ENCODE measurements at regions not wholly inside any gene's neighbourhood (a gene's known extent, or its start where the extent isn't known, plus 50 kb on each side); places are given as distances from the start of the nearest gene placed in this dataset.

DNA sequence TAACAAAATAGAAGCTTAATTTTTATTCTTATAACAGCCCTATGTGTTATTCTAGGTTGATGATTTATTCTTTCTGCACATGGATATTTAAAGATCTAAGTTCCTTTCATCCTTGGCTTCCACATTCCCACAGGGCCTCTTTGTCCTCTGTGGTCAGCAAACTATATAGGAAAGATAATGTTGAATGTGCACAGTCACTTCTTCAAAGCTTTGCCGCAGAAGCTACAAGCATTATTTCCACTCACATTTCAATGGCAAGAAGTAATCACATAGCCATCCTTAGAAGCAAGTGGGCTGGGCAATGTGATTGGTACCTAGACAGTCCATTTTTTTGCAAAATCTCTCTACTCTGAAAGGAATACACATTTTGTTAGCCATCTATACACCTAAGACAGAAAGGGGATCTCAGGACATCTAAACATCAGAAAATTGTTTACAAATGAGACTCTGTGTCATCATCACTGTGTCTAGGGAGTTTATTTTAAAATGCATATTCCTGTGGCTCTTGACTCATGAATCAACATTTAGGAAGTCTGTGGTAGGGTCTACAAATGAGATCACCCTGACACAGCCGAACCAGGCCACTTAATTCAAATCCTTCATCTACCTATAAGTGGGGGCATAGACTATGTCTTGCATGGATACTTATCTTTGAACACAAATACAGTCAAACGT is 1060.5 kb downstream of the XPNPEP1 start:
- POLR2A ChIA-PET, result no interaction called here
- CTCF ChIA-PET, result no interaction called here
- no peak for DNase-seq (ENCODE audit: extremely low spot score)
- TF ChIP-seq ELF4 (IDR thresholded peaks at IDR 0.05) (no peak), FOXM1 (IDR thresholded peaks at IDR 0.05; ENCODE audit: borderline replicate concordance) (no peak), BHLHE40 (IDR thresholded peaks at IDR 0.05; ENCODE audit: borderline replicate concordance) (no peak), LEF1 (IDR thresholded peaks at IDR 0.05; ENCODE audit: borderline replicate concordance) (no peak), L3MBTL2 (conservative IDR thresholded peaks at IDR 0.05) (no peak), FOXK2 (IDR thresholded peaks at IDR 0.05) (no peak), CTBP1 (IDR thresholded peaks at IDR 0.05; ENCODE audit: borderline replicate concordance) (no peak), SUZ12 (IDR thresholded peaks at IDR 0.05) (no peak), TARDBP (IDR thresholded peaks at IDR 0.05) (no peak), SP1 (IDR thresholded peaks at IDR 0.05) (no peak), FOXA1 (IDR thresholded peaks at IDR 0.05) (no peak), HDGF (IDR thresholded peaks at IDR 0.05; ENCODE audit: borderline replicate concordance) (no peak), ZNF384 (IDR thresholded peaks at IDR 0.05) (no peak), ARNT (IDR thresholded peaks at IDR 0.05) (no peak), NFRKB (IDR thresholded peaks at IDR 0.05) (no peak)
- TF ChIP-seq, protein P1, sequence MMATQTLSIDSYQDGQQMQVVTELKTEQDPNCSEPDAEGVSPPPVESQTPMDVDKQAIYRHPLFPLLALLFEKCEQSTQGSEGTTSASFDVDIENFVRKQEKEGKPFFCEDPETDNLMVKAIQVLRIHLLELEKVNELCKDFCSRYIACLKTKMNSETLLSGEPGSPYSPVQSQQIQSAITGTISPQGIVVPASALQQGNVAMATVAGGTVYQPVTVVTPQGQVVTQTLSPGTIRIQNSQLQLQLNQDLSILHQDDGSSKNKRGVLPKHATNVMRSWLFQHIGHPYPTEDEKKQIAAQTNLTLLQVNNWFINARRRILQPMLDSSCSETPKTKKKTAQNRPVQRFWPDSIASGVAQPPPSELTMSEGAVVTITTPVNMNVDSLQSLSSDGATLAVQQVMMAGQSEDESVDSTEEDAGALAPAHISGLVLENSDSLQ (IDR thresholded peaks at IDR 0.05), result no peak

DNA sequence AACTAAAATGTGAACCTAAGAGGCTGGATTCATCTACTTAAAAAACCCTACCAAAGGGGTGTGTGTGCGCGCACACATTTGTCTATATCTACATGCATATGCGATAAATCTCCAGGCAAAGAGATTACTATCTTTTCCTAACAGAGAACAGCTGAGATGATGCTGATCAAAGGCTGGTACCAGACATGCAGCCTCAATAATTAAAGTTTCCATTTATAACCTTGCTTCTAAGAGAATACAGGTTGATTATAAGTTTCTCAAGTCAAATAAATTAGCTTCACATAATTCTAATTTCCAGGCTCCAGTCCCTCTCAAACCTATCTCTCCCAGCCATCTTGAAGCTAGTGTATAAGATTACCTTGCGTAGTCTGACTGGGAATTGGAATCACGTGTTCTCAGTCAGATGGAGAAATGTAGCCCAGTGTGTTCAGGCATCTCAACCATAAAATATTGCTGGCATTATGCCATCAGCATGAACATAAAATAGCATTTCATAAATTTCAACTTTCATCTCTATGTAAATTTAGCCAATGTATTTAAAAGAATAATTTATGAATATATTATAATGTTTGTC is 1062.0 kb downstream of the XPNPEP1 start:
- ChIA-PET CTCF (no interaction called here), POLR2A (no interaction called here)
- DNase-seq (ENCODE audit: extremely low spot score), result no peak
- TF ChIP-seq ARNT (IDR thresholded peaks at IDR 0.05) (no peak), BHLHE40 (IDR thresholded peaks at IDR 0.05; ENCODE audit: borderline replicate concordance) (no peak), CTBP1 (IDR thresholded peaks at IDR 0.05; ENCODE audit: borderline replicate concordance) (no peak), NFRKB (IDR thresholded peaks at IDR 0.05) (no peak), SUZ12 (IDR thresholded peaks at IDR 0.05) (no peak), FOXA1 (IDR thresholded peaks at IDR 0.05) (no peak), LEF1 (IDR thresholded peaks at IDR 0.05; ENCODE audit: borderline replicate concordance) (no peak), L3MBTL2 (conservative IDR thresholded peaks at IDR 0.05) (no peak), SP1 (IDR thresholded peaks at IDR 0.05) (no peak), HDGF (IDR thresholded peaks at IDR 0.05; ENCODE audit: borderline replicate concordance) (no peak), ZNF384 (IDR thresholded peaks at IDR 0.05) (no peak), FOXK2 (IDR thresholded peaks at IDR 0.05) (no peak), ELF4 (IDR thresholded peaks at IDR 0.05) (no peak), FOXM1 (IDR thresholded peaks at IDR 0.05; ENCODE audit: borderline replicate concordance) (no peak), TARDBP (IDR thresholded peaks at IDR 0.05) (no peak)
- TF ChIP-seq, protein P1 (IDR thresholded peaks at IDR 0.05), result no peak

DNA sequence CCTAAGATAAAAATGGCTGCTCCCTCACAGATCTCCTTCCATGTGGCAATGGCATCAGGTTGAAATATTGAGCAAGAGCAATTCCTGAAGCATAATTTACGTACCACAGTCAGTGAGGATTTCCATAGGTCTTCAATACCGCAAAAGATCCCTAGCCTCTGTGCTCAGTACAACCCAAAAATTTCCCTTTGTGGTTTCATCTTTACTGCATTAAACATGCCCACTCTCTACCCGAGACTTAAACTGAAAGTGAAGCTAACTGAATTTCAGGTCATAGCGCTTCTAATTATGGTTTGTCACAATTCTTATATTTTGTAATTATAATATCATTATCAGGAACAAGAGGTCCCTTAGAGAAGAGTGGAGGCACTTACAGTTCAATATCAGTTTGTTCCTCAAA is 1071.1 kb downstream of the XPNPEP1 start:
- TF ChIP-seq FOXA1 (IDR thresholded peaks at IDR 0.05), result no peak
- TF ChIP-seq ARNT (IDR thresholded peaks at IDR 0.05), result no peak
- TF ChIP-seq BHLHE40 (IDR thresholded peaks at IDR 0.05; ENCODE audit: borderline replicate concordance), result no peak
- no peak for TF ChIP-seq FOXM1 (IDR thresholded peaks at IDR 0.05; ENCODE audit: borderline replicate concordance)
- TF ChIP-seq SUZ12 (IDR thresholded peaks at IDR 0.05), result no peak
- TF ChIP-seq LEF1 (IDR thresholded peaks at IDR 0.05; ENCODE audit: borderline replicate concordance), result no peak
- no peak for TF ChIP-seq SP1 (IDR thresholded peaks at IDR 0.05)
- no peak for TF ChIP-seq NFRKB (IDR thresholded peaks at IDR 0.05)
- TF ChIP-seq ZNF384 (IDR thresholded peaks at IDR 0.05), result no peak
- POLR2A ChIA-PET, result no interaction called here
- DNase-seq (ENCODE audit: extremely low spot score), result no peak
- CTCF ChIA-PET, result no interaction called here

- no peak for DNase-seq (ENCODE audit: extremely low spot score)
- ChIA-PET CTCF (no interaction called here), POLR2A (no interaction called here)
- TF ChIP-seq SUZ12 (IDR thresholded peaks at IDR 0.05), result no peak
- no peak for TF ChIP-seq SP1 (IDR thresholded peaks at IDR 0.05)
- TF ChIP-seq L3MBTL2 (conservative IDR thresholded peaks at IDR 0.05), result no peak
- TF ChIP-seq HDGF (IDR thresholded peaks at IDR 0.05; ENCODE audit: borderline replicate concordance), result no peak
- no peak for TF ChIP-seq ARNT (IDR thresholded peaks at IDR 0.05)
- no peak for TF ChIP-seq FOXA1 (IDR thresholded peaks at IDR 0.05)
- TF ChIP-seq CTBP1 (IDR thresholded peaks at IDR 0.05; ENCODE audit: borderline replicate concordance), result no peak
- TF ChIP-seq ZNF384 (IDR thresholded peaks at IDR 0.05), result no peak
- TF ChIP-seq BHLHE40 (IDR thresholded peaks at IDR 0.05; ENCODE audit: borderline replicate concordance), result no peak
- no peak for TF ChIP-seq FOXK2 (IDR thresholded peaks at IDR 0.05)
Observed at GRCh38 chr10:108850138-108850854, 1073.0 kb downstream of the XPNPEP1 start.

DNA sequence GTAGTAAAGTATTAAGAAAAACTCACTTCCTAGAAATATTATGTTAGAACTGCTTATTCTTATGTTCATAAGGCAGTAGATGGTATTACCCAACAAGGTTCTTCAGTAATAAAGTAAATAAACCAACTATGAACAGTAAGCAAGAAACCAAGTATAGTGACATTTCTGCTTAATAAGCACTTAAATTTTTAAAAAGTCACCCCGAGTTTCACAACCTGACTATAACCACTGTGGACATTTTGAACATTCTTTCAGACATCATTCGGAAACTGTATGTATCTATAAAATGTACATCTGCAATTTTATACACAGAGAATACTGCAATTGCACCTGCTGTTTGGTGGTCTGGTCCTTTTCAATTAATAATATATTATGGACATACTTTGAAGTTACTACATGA is 1073.6 kb downstream of the XPNPEP1 start:
- POLR2A ChIA-PET, result no interaction called here
- CTCF ChIA-PET, result no interaction called here
- TF ChIP-seq L3MBTL2 (conservative IDR thresholded peaks at IDR 0.05) (no peak), FOXM1 (IDR thresholded peaks at IDR 0.05; ENCODE audit: borderline replicate concordance) (no peak), TARDBP (IDR thresholded peaks at IDR 0.05) (no peak), ARNT (IDR thresholded peaks at IDR 0.05) (no peak), CTBP1 (IDR thresholded peaks at IDR 0.05; ENCODE audit: borderline replicate concordance) (no peak), ELF4 (IDR thresholded peaks at IDR 0.05) (no peak), BHLHE40 (IDR thresholded peaks at IDR 0.05; ENCODE audit: borderline replicate concordance) (no peak), FOXA1 (IDR thresholded peaks at IDR 0.05) (no peak), FOXK2 (IDR thresholded peaks at IDR 0.05) (no peak), LEF1 (IDR thresholded peaks at IDR 0.05; ENCODE audit: borderline replicate concordance) (no peak)
- TF ChIP-seq, protein P1 (IDR thresholded peaks at IDR 0.05), result no peak

More for the DNA sequence above, 1073.6 kb downstream of the XPNPEP1 start:
- no peak for DNase-seq (ENCODE audit: extremely low spot score)

All from HEK293T (cell line).